SK-N-SH treated with all-trans-retinoic acid at 6 μM for 48 hours (cell line): ENCODE measurements at regions not wholly inside any gene's neighbourhood (a gene's known extent, or its start where the extent isn't known, plus 50 kb on each side); places are given as distances from the start of the nearest gene placed in this dataset.

Experiments
- BACH2 ChIP-seq: fragments of 250-450 bp; sonication (Bioruptor Pico); IDR thresholded peaks from 2 replicates; pipeline ENCODE4 v1.9.0; 2021; ENCODE audit warnings: mild to moderate bottlenecking, borderline replicate concordance
- CSDC2 ChIP-seq: fragments of 250-450 bp; sonication (Bioruptor Pico); IDR thresholded peaks from 2 replicates; pipeline ENCODE4 v1.5.0; 2020; ENCODE audit warnings: mild to moderate bottlenecking, moderate library complexity
- GLIS3 ChIP-seq: fragments of 250-450 bp; sonication (Bioruptor Pico); IDR thresholded peaks from 2 replicates; pipeline ENCODE4 v1.5.0; 2020; ENCODE audit warnings: mild to moderate bottlenecking, moderate library complexity
- RARB ChIP-seq: fragments of 250-450 bp; sonication (Bioruptor Pico); IDR thresholded peaks from 2 replicates; pipeline ENCODE4 v1.8.0; 2021; ENCODE audit warnings: mild to moderate bottlenecking, moderate library complexity
- TSHZ2 ChIP-seq: fragments of 250-450 bp; sonication (Bioruptor Pico); IDR thresholded peaks from 2 replicates; pipeline ENCODE4 v1.5.0; 2020; ENCODE audit warnings: mild to moderate bottlenecking, moderate library complexity
- ZFP30 ChIP-seq: fragments of 450-650 bp; formaldehyde crosslinking; IDR thresholded peaks from 2 replicates; pipeline ENCODE4 v1.5.0; 2022; ENCODE audit warnings: mild to moderate bottlenecking, moderate library complexity
- ZNF565 ChIP-seq: fragments of 450-650 bp; formaldehyde crosslinking; conservative IDR thresholded peaks from 2 replicates; pipeline ENCODE4 v1.5.0; 2020; ENCODE audit warnings: low read depth, mild to moderate bottlenecking, moderate library complexity

GRCh38 chr10:121268363-121268762 lies 329.9 kb downstream of the FGFR2 start:
- TF ChIP-seq RARB (CRISPR knock-in tag) = no peak
- no peak for TF ChIP-seq BACH2
- no peak for TF ChIP-seq CSDC2
- no peak for TF ChIP-seq GLIS3
- TF ChIP-seq ZFP30 (CRISPR knock-in tag) = no peak
- no peak for TF ChIP-seq TSHZ2 (CRISPR knock-in tag)
- no peak for TF ChIP-seq ZNF565
